K562 (cell line): ENCODE measurements at regions not wholly inside any gene's neighbourhood (a gene's known extent, or its start where the extent isn't known, plus 50 kb on each side); places are given as distances from the start of the nearest gene placed in this dataset.

Experiments
- ATAC-seq: fragments of 200-7000 bp; cut with Tn5 transposase; 3 replicates; pipeline ENCODE4 v1.9.1; 2020; ENCODE audit warnings: moderate library complexity
- BruUV-seq: library from RNA; stranded (reverse); fragments of 400-500 nt; replicated peaks from 2 replicates; lab custom pipeline; 2021; lab: Mats Ljungman, UMichigan
- CTCF ChIA-PET: fragments of 300-600 bp; formaldehyde crosslinking; extraction: SDS; loops from one replicate; lab custom pipeline; 2021; ENCODE audit warnings: low intra/inter-chr PET ratio; lab: Yijun Ruan, JAX
- POLR2A ChIA-PET: fragments of 300-600, 350-650 bp; sonication (Branson Sonifier 250); formaldehyde crosslinking; extraction: SDS; loops from one replicate; lab custom pipeline; 2021; ENCODE audit warnings: antibody characterized with exemption, inconsistent platforms; lab: Yijun Ruan, JAX
- DNase-seq, 4 experiments: peaks; one replicate each; pipeline versions ENCODE4 v3.0.0 to v3.0.0-alpha.2; 2011 to 2018; ENCODE audit warnings: low spot score in 3 of 4, mixed read lengths in 3 of 4; ENCODE audit errors: extremely low read depth in 1 of 4
- FAIRE-seq: peaks from 2 replicates; lab custom pipeline; 2011; peaks lifted over from hg19 to GRCh38; lab: Jason Lieb, UNC
- H2AFZ ChIP-seq: 2 replicates; pipeline ENCODE4 v1.6.0; 2011; ENCODE audit warnings: low read depth, low read length, control low read depth, inconsistent platforms
- H3K27ac ChIP-seq: fragments of 200-600 bp; 3 replicates; pipeline ENCODE4 v1.8.0; 2011; ENCODE audit warnings: low read depth, mild to moderate bottlenecking, control low read depth, inconsistent platforms, low read length, moderate library complexity, mixed read lengths; ENCODE audit errors: extremely low read depth
- H3K27me3 ChIP-seq, 2 experiments: fragments of 300-600 bp in 1 of 2; 2 replicates in 1 of 2; 3 replicates in 1 of 2; pipeline versions ENCODE4 v1.6.0 to v1.8.0; 2011; ENCODE audit warnings: inconsistent platforms in 2 of 2, low read length in 2 of 2, mild to moderate bottlenecking in 1 of 2, mixed read lengths in 1 of 2, moderate library complexity in 1 of 2; ENCODE audit not compliant: control insufficient read depth in 2 of 2, insufficient read depth in 2 of 2
- H3K36me3 ChIP-seq: fragments of 300-600 bp; 3 replicates; pipeline ENCODE4 v1.8.0; 2011; ENCODE audit warnings: mild to moderate bottlenecking, low read length, inconsistent platforms; ENCODE audit not compliant: control insufficient read depth, insufficient read depth
- H3K4me1 ChIP-seq, 2 experiments: fragments of 200-600 bp in 1 of 2; replicated peaks in 1 of 2; 2 replicates in 1 of 2; 3 replicates in 1 of 2; pipeline versions ENCODE4 v1.5.1 to v1.8.0; 2011; ENCODE audit warnings: inconsistent platforms in 2 of 2, low read length in 2 of 2, mild to moderate bottlenecking in 1 of 2, mixed read lengths in 1 of 2, moderate library complexity in 1 of 2; ENCODE audit not compliant: control insufficient read depth in 2 of 2, insufficient read depth in 2 of 2
- H3K4me2 ChIP-seq: 2 replicates; pipeline ENCODE4 v1.6.1; 2011; ENCODE audit warnings: low read length, control low read depth, inconsistent platforms, mixed read lengths; ENCODE audit not compliant: insufficient read depth
- H3K4me3 ChIP-seq: fragments of 200-600 bp; sonication (generic), shearing (Covaris generic); 2 replicates; pipeline ENCODE4 v1.5.1; 2016; ENCODE audit warnings: control low read depth, inconsistent platforms
- H3K79me2 ChIP-seq: fragments of 200-600 bp; 3 replicates; pipeline ENCODE4 v1.8.0; 2011; ENCODE audit warnings: low read length, inconsistent platforms; ENCODE audit not compliant: control insufficient read depth, insufficient read depth
- H3K9ac ChIP-seq, 2 experiments: 2 replicates each; pipeline versions ENCODE4 v1.6.0 to v1.6.1; 2011; ENCODE audit warnings: low read depth in 2 of 2, low read length in 2 of 2, control low read depth in 1 of 2, inconsistent platforms in 1 of 2, mild to moderate bottlenecking in 1 of 2, mixed read lengths in 1 of 2; ENCODE audit not compliant: insufficient read depth in 1 of 2
- H3K9me1 ChIP-seq: one replicate; pipeline ENCODE4 v1.6.0; 2011; ENCODE audit warnings: inconsistent platforms, mild to moderate bottlenecking, low read length, moderate library complexity; ENCODE audit not compliant: control insufficient read depth, insufficient read depth
- H3K9me3 ChIP-seq: replicated peaks from 2 replicates; pipeline ENCODE4 v1.5.1; 2011; ENCODE audit warnings: low read depth, low read length, inconsistent platforms; ENCODE audit not compliant: control insufficient read depth, insufficient read depth
- H4K20me1 ChIP-seq: replicated peaks from 2 replicates; pipeline ENCODE4 v1.6.1; 2011; ENCODE audit warnings: low read length, inconsistent platforms, mixed read lengths; ENCODE audit not compliant: control insufficient read depth, insufficient read depth
- ETS2 ChIP-seq: IDR thresholded peaks from 2 replicates; pipeline ENCODE4 v1.6.1; 2016; ENCODE audit warnings: borderline replicate concordance, missing genetic modification characterization, mild to moderate bottlenecking, moderate library complexity, missing compliant biosample characterization; ENCODE audit not compliant: poor library complexity, severe bottlenecking
- ETV5 ChIP-seq: sonication (generic); formaldehyde crosslinking; IDR thresholded peaks from 2 replicates; pipeline ENCODE4 v1.4.0; 2020; ENCODE audit warnings: low read depth, mild to moderate bottlenecking, missing genetic modification reagents
- FOXO4 ChIP-seq: fragments of 450-650 bp; formaldehyde crosslinking; IDR thresholded peaks from 2 replicates; pipeline ENCODE4 v1.4.0; 2020; ENCODE audit warnings: mild to moderate bottlenecking, moderate library complexity
- HDGF ChIP-seq: fragments of 450-650 bp; IDR thresholded peaks from 2 replicates; pipeline ENCODE4 v1.6.1; 2016
- KDM4B ChIP-seq, 2 experiments: fragments of 450-650 bp in 1 of 2; sonication (generic) in 1 of 2; IDR thresholded peaks; 2 replicates each; pipeline ENCODE4 v1.6.1; 2016 to 2017; ENCODE audit warnings: borderline replicate concordance in 2 of 2, antibody characterized with exemption in 1 of 2, low read depth in 1 of 2, mild to moderate bottlenecking in 1 of 2
- KLF13 ChIP-seq: fragments of 450-650 bp; IDR thresholded peaks from 2 replicates; pipeline ENCODE4 v1.6.1; 2016; ENCODE audit warnings: missing genetic modification characterization, low read depth, mild to moderate bottlenecking, missing compliant biosample characterization, moderate library complexity, borderline replicate concordance
- NCOR1 ChIP-seq: fragments of 450-650 bp; IDR thresholded peaks from 2 replicates; pipeline ENCODE4 v1.6.1; 2016; ENCODE audit warnings: mild to moderate bottlenecking, moderate library complexity
- NR3C1 ChIP-seq: sonication (generic); formaldehyde crosslinking; IDR thresholded peaks from 2 replicates; pipeline ENCODE4 v1.8.1; 2022; ENCODE audit warnings: missing genetic modification reagents
- PHB2 ChIP-seq: fragments of 450-650 bp; IDR thresholded peaks from 2 replicates; pipeline ENCODE4 v1.6.1; 2017; ENCODE audit warnings: low read depth
- PHTF2 ChIP-seq: fragments of 250-450 bp; sonication (Bioruptor Pico); IDR thresholded peaks from 2 replicates; pipeline ENCODE4 v1.5.0; 2021; ENCODE audit warnings: mild to moderate bottlenecking
- PURB ChIP-seq: sonication (generic); formaldehyde crosslinking; IDR thresholded peaks from 2 replicates; pipeline ENCODE4 v1.9.0; 2021; ENCODE audit warnings: low read depth, mild to moderate bottlenecking, missing genetic modification reagents
- RBM22 ChIP-seq: fragments of 200-400 bp; formaldehyde crosslinking; IDR thresholded peaks from 2 replicates; pipeline ENCODE4 v1.6.1; 2018; ENCODE audit warnings: low read length, low read depth; ENCODE audit not compliant: poor library complexity, severe bottlenecking
- SRSF7 ChIP-seq: fragments of 200-400 bp; formaldehyde crosslinking; optimal IDR thresholded peaks from 2 replicates; pipeline ENCODE3; 2017; ENCODE audit warnings: mild to moderate bottlenecking, low read depth, low read length
- THRB ChIP-seq: fragments of 450-650 bp; formaldehyde crosslinking; conservative IDR thresholded peaks from 2 replicates; pipeline ENCODE4 v1.4.0; 2022; ENCODE audit warnings: mild to moderate bottlenecking, missing genetic modification characterization
- VEZF1 ChIP-seq: fragments of 200-800 bp; sonication (Bioruptor generic); IDR thresholded peaks from 2 replicates; pipeline ENCODE4 v1.6.1; 2017; ENCODE audit warnings: missing genetic modification characterization, missing compliant biosample characterization
- ZC3H4 ChIP-seq: sonication (generic); formaldehyde crosslinking; IDR thresholded peaks from 2 replicates; pipeline ENCODE4 v1.9.0; 2021; ENCODE audit warnings: missing genetic modification reagents, borderline replicate concordance
- ZNF76 ChIP-seq: fragments of 250-450 bp; sonication (Bioruptor Pico); IDR thresholded peaks from 2 replicates; pipeline ENCODE4 v1.4.0; 2020; ENCODE audit warnings: mild to moderate bottlenecking, moderate library complexity, borderline replicate concordance
- ZZZ3 ChIP-seq: fragments of 450-650 bp; IDR thresholded peaks from 2 replicates; pipeline ENCODE4 v1.6.1; 2016; ENCODE audit warnings: antibody characterized with exemption, mild to moderate bottlenecking, moderate library complexity
- WGBS: fragments of 100-300 bp; shearing (Covaris generic); methylation state at CpG from one replicate; pipeline ENCODE4 v1.1.6; 2016; ENCODE audit warnings: low coverage, mixed read lengths; ENCODE audit not compliant: insufficient coverage; ENCODE audit errors: missing lambda C conversion rate; 5-methylcytosine and 5-hydroxymethylcytosine counted together
- in situ Hi-C: fragments of 300-500 bp; cut with MboI; formaldehyde crosslinking; loops from 4 replicates; pipeline ENCODE4 v1.15.0; 2018; ENCODE audit warnings: inconsistent platforms, mixed read lengths
- intact Hi-C: fragments of 100-400 bp; cut with micrococcal nuclease; formaldehyde crosslinking; loops from 2 replicates; pipeline ENCODE4 v1.14.2; 2022

GRCh38 chr6:156013155-156013554, 557.5 kb upstream of the NOX3 start:
- Histone ChIP-seq H3K4me1 (no peaks in the 10 kb centered on the region), H4K20me1 (no peaks in the 10 kb centered on the region), H3K9ac (no peak overlapping the region), H3K4me2 (no peak overlapping the region), H3K9me1 (no peaks in the 10 kb centered on the region), H3K79me2 (no peaks in the 10 kb centered on the region), H2AFZ (no peak overlapping the region), H3K27ac (no peak overlapping the region), H3K27me3 (no peaks in the 10 kb centered on the region), H3K9me3 (no peaks in the 10 kb centered on the region), H3K36me3 (no peaks in the 10 kb centered on the region), H3K4me3 (no peak overlapping the region)
- WGBS = 0% methylated on average over 4 of the region's 4 CpGs
- in situ Hi-C loops = no loop called here
- no peak for DNase-seq
- POLR2A ChIA-PET = no interaction called here
- intact Hi-C loops = no loop called here
- BruUV-seq = no TSS peak
- FAIRE-seq = no peak
- TF ChIP-seq ZC3H4 (no peak), ETS2 (tag) (no peak), PURB (CRISPR knock-in tag) (no peak), PHB2 (no peak), VEZF1 (CRISPR knock-in tag) (no peak), ETV5 (CRISPR knock-in tag) (no peak), NR3C1 (no peak), RBM22 (no peak), THRB (CRISPR knock-in tag) (no peak), NCOR1 (no peak), KDM4B (IDR thresholded peaks at IDR 0.05; ENCODE audit: borderline replicate concordance in 2 of 2, low read depth in 1 of 2) (no peak), HDGF (no peak), FOXO4 (CRISPR knock-in tag) (no peak), KLF13 (no peak), PHTF2 (CRISPR knock-in tag) (no peak), SRSF7 (no peak), ZZZ3 (no peak), ZNF76 (CRISPR knock-in tag) (no peak)
- CTCF ChIA-PET = no interaction called here
- ATAC-seq = no peak
